Body of pancreas (tissue), 4 donors: ENCODE measurements at regions not wholly inside any gene's neighbourhood (a gene's known extent, or its start where the extent isn't known, plus 50 kb on each side); places are given as distances from the start of the nearest gene placed in this dataset.

Experiments
- CTCF ChIP-seq, 7 experiments: fragments of 450-650 bp in 4 of 7; fragments of 200-600 bp in 3 of 7; sonication (generic) in 3 of 7; IDR thresholded peaks; one replicate each; pipeline ENCODE4 v1.5.1; 2016 to 2019; ENCODE audit warnings: antibody characterized with exemption in 7 of 7
- POLR2A ChIP-seq, 3 donors: fragments of 450-650 bp; IDR thresholded peaks; one replicate each; pipeline ENCODE4 v1.6.1; 2016; ENCODE audit warnings: antibody characterized with exemption in 3 of 3, mild to moderate bottlenecking in 2 of 3

GRCh38 chr6:40887792-40888340, 151.2 kb downstream of the UNC5CL start:
- TF ChIP-seq POLR2A (IDR thresholded peaks at IDR 0.05) (no peak), CTCF (IDR thresholded peaks at IDR 0.05) (no peak)
